Fibroblast of the aortic adventitia (primary cell): ENCODE measurements at regions not wholly inside any gene's neighbourhood (a gene's known extent, or its start where the extent isn't known, plus 50 kb on each side); places are given as distances from the start of the nearest gene placed in this dataset.
A peak's percentile ranks its signal among the peaks of the same experiment; 100 is the strongest.

Experiments
- DNase-seq: peaks from one replicate; pipeline ENCODE4 v3.0.0-alpha.2; 2010; ENCODE audit warnings: low read depth
- H3K4me3 ChIP-seq: 2 replicates; pipeline ENCODE4 v1.5.1; 2011; ENCODE audit warnings: low read depth, mild to moderate bottlenecking, control low read depth, low read length, moderate library complexity
- CTCF ChIP-seq: IDR thresholded peaks from 2 replicates; pipeline ENCODE4 v1.5.1; 2011; ENCODE audit warnings: mild to moderate bottlenecking, low read length, control low read depth, inconsistent platforms; ENCODE audit not compliant: insufficient read depth

GRCh38 chr10:83178526-83178925, 960.8 kb upstream of the GHITM start:
- TF ChIP-seq CTCF, result no peak
- DNase-seq, result no peak
- H3K4me3 ChIP-seq, result no peak overlapping the region

GRCh38 chr10:83179371-83179770, 959.9 kb upstream of the GHITM start:
- no peak for DNase-seq
- no peak overlapping the region for H3K4me3 ChIP-seq
- no peak for TF ChIP-seq CTCF

GRCh38 chr10:83182076-83182475, 957.2 kb upstream of the GHITM start:
- TF ChIP-seq CTCF, result no peak
- no peak for DNase-seq
- no peak overlapping the region for H3K4me3 ChIP-seq

- H3K4me3 ChIP-seq, result no peak overlapping the region
- TF ChIP-seq CTCF, result no peak
- DNase-seq, result no peak
These were observed 954.7 kb upstream of the GHITM start for GRCh38 chr10:83184641-83185040.

- no peak overlapping the region for H3K4me3 ChIP-seq
- no peak for TF ChIP-seq CTCF
- DNase-seq, result peak; percentile 0
These were observed 948.7 kb upstream of the GHITM start for GRCh38 chr10:83190614-83191013.

- no peak for DNase-seq
- TF ChIP-seq CTCF, result no peak
- H3K4me3 ChIP-seq, result no peak overlapping the region
These were observed 946.3 kb upstream of the GHITM start for GRCh38 chr10:83193026-83193425.

GRCh38 chr10:83195021-83195420, 944.3 kb upstream of the GHITM start:
- DNase-seq, result no peak
- no peak for TF ChIP-seq CTCF
- no peak overlapping the region for H3K4me3 ChIP-seq
